Cardiac fibroblast (primary cell): ENCODE measurements at regions not wholly inside any gene's neighbourhood (a gene's known extent, or its start where the extent isn't known, plus 50 kb on each side); places are given as distances from the start of the nearest gene placed in this dataset.
A peak's percentile ranks its signal among the peaks of the same experiment; 100 is the strongest.

ENCODE experiments used
- DNase-seq, 2 donors: peaks; one replicate each; pipeline versions ENCODE4 v3.0.0 to v3.0.0-alpha.2; 2010; ENCODE audit warnings: low read depth in 2 of 2
- H3K4me3 ChIP-seq, 2 donors: replicated peaks in 1 of 2; 1 replicate in 1 of 2; 2 replicates in 1 of 2; pipeline ENCODE4 v1.5.1; 2011; ENCODE audit warnings: low read depth in 2 of 2, low read length in 2 of 2, mild to moderate bottlenecking in 2 of 2, moderate library complexity in 1 of 2
- CTCF ChIP-seq: IDR thresholded peaks from one replicate; pipeline ENCODE4 v1.5.1; 2011; ENCODE audit warnings: low read depth, mild to moderate bottlenecking, low read length, inconsistent platforms

- peak in 1 of 2 donors; percentile 75 for DNase-seq
- no peak for TF ChIP-seq CTCF
- no peak overlapping the region for H3K4me3 ChIP-seq
Measured at GRCh38 chr16:86771506-86772460, 193.4 kb downstream of the FOXL1 start.

- H3K4me3 ChIP-seq, result no peak overlapping the region
- no peak for TF ChIP-seq CTCF
Measured at GRCh38 chr16:86772671-86773353, 194.5 kb downstream of the FOXL1 start.

GRCh38 chr16:86773354-86773715 is 195.0 kb downstream of the FOXL1 start:
- DNase-seq, result no peak
- no peak overlapping the region for H3K4me3 ChIP-seq
- no peak for TF ChIP-seq CTCF

More at GRCh38 chr16:86772671-86773353, 194.5 kb downstream of the FOXL1 start:
- DNase-seq, result peak; percentile 16 to 80

DNA sequence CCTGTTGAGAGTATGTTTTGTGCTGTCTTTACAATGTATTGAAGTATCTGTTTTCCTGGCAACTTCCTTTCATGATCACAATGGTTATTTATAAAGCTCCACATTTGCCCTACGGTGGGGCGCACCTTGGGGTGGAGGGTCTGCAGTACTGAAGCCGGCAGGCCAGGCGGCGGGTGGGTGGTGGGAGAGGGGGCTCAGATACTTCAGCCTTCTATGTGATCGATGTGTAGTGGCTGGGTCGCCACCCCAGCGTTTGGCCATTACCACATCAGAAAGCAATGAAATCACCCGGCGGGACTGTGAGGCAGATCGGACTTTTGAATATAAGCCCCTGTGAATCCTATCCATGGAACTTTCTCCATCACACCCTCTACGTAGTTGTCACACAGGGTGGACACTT is 196.6 kb downstream of the FOXL1 start:
- no peak for DNase-seq
- TF ChIP-seq CTCF, result no peak
- no peak overlapping the region for H3K4me3 ChIP-seq

GRCh38 chr16:86775511-86775921 is 197.2 kb downstream of the FOXL1 start:
- DNase-seq, result no peak
- no peak overlapping the region for H3K4me3 ChIP-seq
- TF ChIP-seq CTCF, result no peak

GRCh38 chr16:86777381-86777946 is 199.1 kb downstream of the FOXL1 start:
- DNase-seq, result peak in 1 of 2 donors; percentile 23
- no peak overlapping the region for H3K4me3 ChIP-seq
- no peak for TF ChIP-seq CTCF
